Stimulated activated CD8-positive, alpha-beta memory T cell treated with anti-CD3 and anti-CD28 coated beads, Interleukin-2, amount 100 ng/mL, for 1 hour (primary cell): ENCODE measurements at regions not wholly inside any gene's neighbourhood (a gene's known extent, or its start where the extent isn't known, plus 50 kb on each side); places are given as distances from the start of the nearest gene placed in this dataset.

Source experiments
- DNase-seq, 2 donors: peaks; one replicate each; pipeline ENCODE4 v3.0.0-alpha.2; 2020; ENCODE audit warnings: low read depth in 2 of 2

- DNase-seq, result no peak
Observed at GRCh38 chr6:169082817-169083507, 170.7 kb downstream of the THBS2 start.

GRCh38 chr6:169082093-169082492 lies 171.6 kb downstream of the THBS2 start:
- DNase-seq, result no peak

- DNase-seq, result no peak
Observed at GRCh38 chr6:169081248-169081647, 172.4 kb downstream of the THBS2 start.

- no peak for DNase-seq
Observed at GRCh38 chr6:169079650-169080049, 174.0 kb downstream of the THBS2 start.

GRCh38 chr6:169078399-169079145 lies 175.1 kb downstream of the THBS2 start:
- DNase-seq, result no peak

GRCh38 chr6:169075915-169076654 lies 177.6 kb downstream of the THBS2 start:
- DNase-seq, result no peak

GRCh38 chr6:169075211-169075914 lies 178.3 kb downstream of the THBS2 start:
- no peak for DNase-seq

- DNase-seq, result no peak
Observed at GRCh38 chr6:169074526-169074925, 179.1 kb downstream of the THBS2 start.

GRCh38 chr6:169073311-169073710 lies 180.3 kb downstream of the THBS2 start:
- DNase-seq, result no peak

GRCh38 chr6:169072127-169073042 lies 181.3 kb downstream of the THBS2 start:
- DNase-seq, result no peak

- no peak for DNase-seq
Observed at GRCh38 chr6:169071394-169071793, 182.3 kb downstream of the THBS2 start.

GRCh38 chr6:169070506-169071176 lies 183.0 kb downstream of the THBS2 start:
- no peak for DNase-seq

GRCh38 chr6:169069356-169069755 lies 184.3 kb downstream of the THBS2 start:
- no peak for DNase-seq

GRCh38 chr6:169064194-169064593 lies 189.5 kb downstream of the THBS2 start:
- no peak for DNase-seq

GRCh38 chr6:169062272-169062671 lies 191.4 kb downstream of the THBS2 start:
- DNase-seq, result no peak

- DNase-seq, result no peak
Observed at GRCh38 chr6:169058634-169059033, 195.0 kb downstream of the THBS2 start.

GRCh38 chr6:169052462-169052861 lies 201.2 kb downstream of the THBS2 start:
- no peak for DNase-seq

- DNase-seq, result no peak
Observed at GRCh38 chr6:169051371-169051770, 202.3 kb downstream of the THBS2 start.

GRCh38 chr6:169048865-169049205 lies 204.8 kb downstream of the THBS2 start:
- DNase-seq, result no peak

GRCh38 chr6:169048185-169048864 lies 205.3 kb downstream of the THBS2 start:
- no peak for DNase-seq
